ENCODE measurements at regions not wholly inside any gene's neighbourhood (a gene's known extent, or its start where the extent isn't known, plus 50 kb on each side); places are given as distances from the start of the nearest gene placed in this dataset.
"Not testable (repeated sequence)": the region's sequence is repeated elsewhere in the genome, so short reads cannot be mapped to it uniquely, and the experiment has no call there.

GRCh38 chr18:70600225-70600925, 311.5 kb downstream of the SOCS6 start:
- H3K27ac Mint-ChIP-seq: peak overlapping the region in 3 of 7 donors; percentile 63 to 88 (median 85)

GRCh38 chr18:70598406-70598805, 309.6 kb downstream of the SOCS6 start:
- intact Hi-C loops (cut with micrococcal nuclease): loop anchor here (1.0 to 5.0 kb wide), 4 partner anchors 64 to 1489 kb away; no protein-coding TSS in a partner anchor
- Histone ChIP-seq H3K9me3 (ENCODE audit: control insufficient read depth in 1 of 2, low read length in 2 of 2) (no peaks in the 10 kb centered on the region), H3K27me3 (ENCODE audit: insufficient read depth, low read length) (no peaks in the 10 kb centered on the region), H3K4me3 (ENCODE audit: low read length in 2 of 2) (no peak overlapping the region), H3K36me3 (ENCODE audit: insufficient read depth, low read length) (no peaks in the 10 kb centered on the region), H3K27ac (ENCODE audit: low read depth, low read length) (no peak overlapping the region), H3K4me1 (ENCODE audit: insufficient read depth, low read length) (peaks cover 6% of the 10 kb centered on the region)
- ChIA-PET CTCF (ENCODE audit: partially characterized antibody) (interaction anchor here (1.1 to 3.0 kb wide), 14 partner anchors 11 to 334 kb away, joined by 3 to 22 read pairs (median 6); no protein-coding TSS in a partner anchor), POLR2A (ENCODE audit: partially characterized antibody) (interaction anchor here (1.0 to 3.2 kb wide), 4 partner anchors 22 to 75 kb away, joined by 3 to 19 read pairs (median 4); no protein-coding TSS in a partner anchor)
- H3K4me3 Mint-ChIP-seq: no peak overlapping the region
- peaks cover 0 to 7% (median 0%) of the 10 kb centered on the region in 8 donors for H3K9me3 Mint-ChIP-seq
- peaks cover 7 to 12% (median 8%) of the 10 kb centered on the region in 4 donors for H3K4me1 Mint-ChIP-seq
- no peaks in the 10 kb centered on the region for H3K27me3 Mint-ChIP-seq
- peak overlapping the region in 2 of 7 donors; percentile 64 to 86 for H3K27ac Mint-ChIP-seq
- no peaks in the 10 kb centered on the region for H3K36me3 Mint-ChIP-seq
- no peak for DNase-seq

More at GRCh38 chr18:70600225-70600925, 311.5 kb downstream of the SOCS6 start:
- H3K27ac ChIP-seq (ENCODE audit: low read depth, low read length): no peak overlapping the region
- no peaks in the 10 kb centered on the region for H3K27me3 Mint-ChIP-seq
- no peak overlapping the region for H3K4me3 ChIP-seq (ENCODE audit: low read length in 2 of 2)
- peaks cover 6% of the 10 kb centered on the region for H3K4me1 ChIP-seq (ENCODE audit: insufficient read depth, low read length)
- POLR2A ChIA-PET (ENCODE audit: partially characterized antibody): interaction anchor here (3.2 kb wide), 1 partner anchor 20 kb away, joined by 19 read pairs; no protein-coding TSS in a partner anchor
- peaks cover 7 to 12% (median 8%) of the 10 kb centered on the region in 4 donors for H3K4me1 Mint-ChIP-seq
- H3K36me3 Mint-ChIP-seq: peaks cover 0 to 4% of the 10 kb centered on the region in 2 donors
- peaks cover 0 to 11% (median 5%) of the 10 kb centered on the region in 8 donors for H3K9me3 Mint-ChIP-seq
- CTCF ChIA-PET (ENCODE audit: partially characterized antibody): interaction anchor here (1.6 to 3.0 kb wide), 6 partner anchors 17 to 184 kb away, joined by 4 to 22 read pairs (median 10); no protein-coding TSS in a partner anchor
- intact Hi-C loops (cut with micrococcal nuclease): no loop called here
- peak overlapping the region in 6 of 8 donors; percentile 9 to 68 (median 38) for H3K4me3 Mint-ChIP-seq
- H3K9me3 ChIP-seq (ENCODE audit: control insufficient read depth in 1 of 2, low read length in 2 of 2): no peaks in the 10 kb centered on the region
- no peaks in the 10 kb centered on the region for H3K27me3 ChIP-seq (ENCODE audit: insufficient read depth, low read length)
- DNase-seq: no peak
- no peaks in the 10 kb centered on the region for H3K36me3 ChIP-seq (ENCODE audit: insufficient read depth, low read length)

DNA sequence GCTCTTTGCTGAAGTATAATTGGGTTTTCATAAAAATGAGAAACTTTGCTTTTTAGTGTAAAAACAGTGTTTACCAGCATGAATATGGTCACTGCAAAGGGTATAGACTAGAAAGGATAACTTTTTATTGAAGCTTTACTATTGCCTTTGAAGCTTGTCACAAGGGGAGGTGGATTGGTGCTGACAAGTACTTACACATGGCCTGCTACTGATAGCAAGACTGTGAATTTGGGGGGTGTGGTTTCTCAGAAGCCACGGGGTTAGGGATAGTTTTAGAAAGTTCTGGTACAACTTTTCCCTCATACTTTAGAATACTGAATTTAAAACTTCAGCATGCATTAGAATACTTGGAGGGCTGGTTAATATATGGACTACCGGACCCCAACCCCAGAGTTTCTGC, 294.1 kb downstream of the SOCS6 start:
- peaks cover 0 to 1% of the 10 kb centered on the region in 2 donors for H3K36me3 Mint-ChIP-seq
- intact Hi-C loops (cut with micrococcal nuclease): no loop called here
- no peaks in the 10 kb centered on the region for H3K36me3 ChIP-seq (ENCODE audit: insufficient read depth, low read length)
- peaks cover 7 to 32% (median 22%) of the 10 kb centered on the region in 8 donors for H3K9me3 Mint-ChIP-seq
- H3K27ac ChIP-seq (ENCODE audit: low read depth, low read length): no peak overlapping the region
- no peak overlapping the region for H3K27ac Mint-ChIP-seq
- no peaks in the 10 kb centered on the region for H3K4me1 Mint-ChIP-seq
- no peaks in the 10 kb centered on the region for H3K4me1 ChIP-seq (ENCODE audit: insufficient read depth, low read length)
- no peaks in the 10 kb centered on the region for H3K27me3 ChIP-seq (ENCODE audit: insufficient read depth, low read length)
- no peak overlapping the region for H3K4me3 Mint-ChIP-seq
- H3K4me3 ChIP-seq (ENCODE audit: low read length in 2 of 2): no peak overlapping the region
- no peak for DNase-seq
- ChIA-PET CTCF (ENCODE audit: partially characterized antibody) (no interaction called here), POLR2A (ENCODE audit: partially characterized antibody) (no interaction called here)
- H3K27me3 Mint-ChIP-seq: no peaks in the 10 kb centered on the region
- H3K9me3 ChIP-seq (ENCODE audit: control insufficient read depth in 1 of 2, low read length in 2 of 2): no peaks in the 10 kb centered on the region

DNA sequence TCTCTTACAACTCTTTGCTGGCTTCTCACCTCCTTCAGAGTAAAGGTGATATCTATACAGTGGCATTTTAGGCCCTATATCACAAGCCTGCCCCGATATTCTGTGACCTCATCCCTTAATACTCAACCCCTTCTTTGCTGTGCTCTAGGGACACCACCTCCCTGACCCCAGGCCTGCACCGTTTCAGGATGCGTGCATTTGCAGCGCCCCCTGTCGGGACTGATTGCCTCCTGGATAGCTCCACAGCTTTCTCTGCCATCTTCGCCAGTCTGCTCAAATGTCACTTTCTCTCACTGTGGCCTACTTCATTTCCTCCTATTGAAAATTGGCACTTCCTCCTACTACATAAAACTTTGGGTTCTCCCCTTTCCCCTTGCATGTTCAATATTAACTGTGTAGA, 289.6 kb downstream of the SOCS6 start:
- no peaks in the 10 kb centered on the region for H3K4me1 Mint-ChIP-seq
- DNase-seq: no peak
- ChIA-PET CTCF (ENCODE audit: partially characterized antibody) (no interaction called here), POLR2A (ENCODE audit: partially characterized antibody) (no interaction called here)
- H3K27me3 Mint-ChIP-seq: no peaks in the 10 kb centered on the region
- no peak overlapping the region for H3K27ac ChIP-seq (ENCODE audit: low read depth, low read length)
- H3K4me1 ChIP-seq (ENCODE audit: insufficient read depth, low read length): no peaks in the 10 kb centered on the region
- peaks cover 0 to 6% (median 2%) of the 10 kb centered on the region in 8 donors for H3K9me3 Mint-ChIP-seq
- H3K27me3 ChIP-seq (ENCODE audit: insufficient read depth, low read length): no peaks in the 10 kb centered on the region
- no peaks in the 10 kb centered on the region for H3K9me3 ChIP-seq (ENCODE audit: control insufficient read depth in 1 of 2, low read length in 2 of 2)
- no peaks in the 10 kb centered on the region for H3K36me3 Mint-ChIP-seq
- H3K27ac Mint-ChIP-seq: no peak overlapping the region
- H3K4me3 Mint-ChIP-seq: no peak overlapping the region
- intact Hi-C loops (cut with micrococcal nuclease): no loop called here
- no peak overlapping the region for H3K4me3 ChIP-seq (ENCODE audit: low read length in 2 of 2)
- H3K36me3 ChIP-seq (ENCODE audit: insufficient read depth, low read length): no peaks in the 10 kb centered on the region

DNA sequence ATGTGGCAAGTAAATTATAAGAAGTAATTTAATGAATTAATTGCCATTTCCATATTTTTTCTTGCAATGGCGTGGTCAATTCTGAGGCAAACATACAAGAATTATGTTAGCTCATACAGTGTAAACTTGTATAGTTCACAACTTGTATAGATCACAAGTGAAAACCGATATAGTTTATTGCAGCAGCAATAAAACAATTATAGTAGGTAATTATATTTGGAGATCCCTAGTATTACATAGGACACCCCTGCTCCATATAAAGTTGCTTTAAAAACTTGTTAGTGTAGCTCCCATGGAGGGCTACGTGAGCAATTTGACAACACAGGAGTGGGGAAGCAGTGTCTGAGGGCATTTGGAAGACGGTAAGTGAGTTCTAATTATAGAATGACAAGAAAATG, 288.2 kb downstream of the SOCS6 start:
- CTCF ChIA-PET (ENCODE audit: partially characterized antibody): interaction anchor here (1.1 kb wide), 1 partner anchor 86 kb away, joined by 3 read pairs; no protein-coding TSS in a partner anchor
- Histone ChIP-seq H3K27ac (ENCODE audit: low read depth, low read length) (no peak overlapping the region), H3K4me1 (ENCODE audit: insufficient read depth, low read length) (no peaks in the 10 kb centered on the region), H3K27me3 (ENCODE audit: insufficient read depth, low read length) (no peaks in the 10 kb centered on the region), H3K36me3 (ENCODE audit: insufficient read depth, low read length) (no peaks in the 10 kb centered on the region), H3K9me3 (ENCODE audit: control insufficient read depth in 1 of 2, low read length in 2 of 2) (no peaks in the 10 kb centered on the region), H3K4me3 (ENCODE audit: low read length in 2 of 2) (no peak overlapping the region)
- Mint-ChIP-seq H3K4me1 (no peaks in the 10 kb centered on the region), H3K4me3 (no peak overlapping the region), H3K9me3 (peaks cover 0 to 6% (median 3%) of the 10 kb centered on the region in 8 donors), H3K36me3 (no peaks in the 10 kb centered on the region), H3K27me3 (no peaks in the 10 kb centered on the region), H3K27ac (no peak overlapping the region)
- POLR2A ChIA-PET (ENCODE audit: partially characterized antibody): no interaction called here
- intact Hi-C loops (cut with micrococcal nuclease): no loop called here
- no peak for DNase-seq

- no peak overlapping the region for H3K27ac Mint-ChIP-seq
- no peak for DNase-seq
- Histone ChIP-seq H3K27me3 (ENCODE audit: insufficient read depth, low read length) (no peaks in the 10 kb centered on the region), H3K27ac (ENCODE audit: low read depth, low read length) (no peak overlapping the region), H3K4me1 (ENCODE audit: insufficient read depth, low read length) (no peaks in the 10 kb centered on the region), H3K4me3 (ENCODE audit: low read length in 2 of 2) (no peak overlapping the region), H3K36me3 (ENCODE audit: insufficient read depth, low read length) (no peaks in the 10 kb centered on the region), H3K9me3 (ENCODE audit: control insufficient read depth in 1 of 2, low read length in 2 of 2) (no peaks in the 10 kb centered on the region)
- H3K4me3 Mint-ChIP-seq: no peak overlapping the region
- no peaks in the 10 kb centered on the region for H3K27me3 Mint-ChIP-seq
- H3K36me3 Mint-ChIP-seq: no peaks in the 10 kb centered on the region
- intact Hi-C loops (cut with micrococcal nuclease): no loop called here
- peaks cover 0 to 7% (median 3%) of the 10 kb centered on the region in 8 donors for H3K9me3 Mint-ChIP-seq
- ChIA-PET CTCF (ENCODE audit: partially characterized antibody) (interaction anchor here (1.0 kb wide), 1 partner anchor 206 kb away, joined by 3 read pairs; no protein-coding TSS in a partner anchor), POLR2A (ENCODE audit: partially characterized antibody) (no interaction called here)
- no peaks in the 10 kb centered on the region for H3K4me1 Mint-ChIP-seq
Observed at GRCh38 chr18:70576276-70577022, 287.6 kb downstream of the SOCS6 start.

- H3K4me1 Mint-ChIP-seq; H3K9me3 Mint-ChIP-seq; CTCF ChIA-PET (ENCODE audit: partially characterized antibody); H3K4me3 Mint-ChIP-seq; H3K9me3 ChIP-seq (ENCODE audit: control insufficient read depth in 1 of 2, low read length in 2 of 2); POLR2A ChIA-PET (ENCODE audit: partially characterized antibody); H3K27ac Mint-ChIP-seq; H3K27ac ChIP-seq (ENCODE audit: low read depth, low read length); H3K36me3 ChIP-seq (ENCODE audit: insufficient read depth, low read length); DNase-seq; H3K27me3 Mint-ChIP-seq; H3K36me3 Mint-ChIP-seq; H3K4me3 ChIP-seq (ENCODE audit: low read length in 2 of 2); H3K27me3 ChIP-seq (ENCODE audit: insufficient read depth, low read length); H3K4me1 ChIP-seq (ENCODE audit: insufficient read depth, low read length); intact Hi-C loops (cut with micrococcal nuclease): not testable (repeated sequence)
Observed at GRCh38 chr18:70574951-70575350, 286.1 kb downstream of the SOCS6 start.
